Adrenal gland (tissue), 9 donors: ENCODE measurements at regions not wholly inside any gene's neighbourhood (a gene's known extent, or its start where the extent isn't known, plus 50 kb on each side); places are given as distances from the start of the nearest gene placed in this dataset.

Experiments used
- DNase-seq, 7 donors: peaks; one replicate each; pipeline ENCODE4 v3.0.0-alpha.2; 2019 to 2020
- H3K27ac ChIP-seq, 5 donors: fragments of 200-600 bp; sonication (generic) in 4 of 5; 1 replicate in 3 of 5; 2 replicates in 2 of 5; pipeline versions ENCODE4 v1.5.1 to v1.8.0; 2016 to 2020; ENCODE audit warnings: mild to moderate bottlenecking in 1 of 5
- H3K27me3 ChIP-seq: fragments of 200-600 bp; 2 replicates; pipeline ENCODE4 v1.8.0; 2021
- H3K36me3 ChIP-seq, 2 donors: fragments of 200-600 bp; replicated peaks in 1 of 2; 1 replicate in 1 of 2; 2 replicates in 1 of 2; pipeline versions ENCODE4 v1.5.1 to v1.8.0; 2018 to 2022
- H3K4me1 ChIP-seq, 2 donors: fragments of 200-600 bp; replicated peaks in 1 of 2; 1 replicate in 1 of 2; 2 replicates in 1 of 2; pipeline versions ENCODE4 v1.5.1 to v1.8.0; 2018 to 2021
- H3K4me3 ChIP-seq, 4 donors: fragments of 200-600 bp; sonication (generic) in 3 of 4; one replicate each; pipeline ENCODE4 v1.5.1; 2016 to 2018
- H3K9me3 ChIP-seq, 3 donors: fragments of 200-600 bp; sonication (generic) in 1 of 3; replicated peaks in 1 of 3; 1 replicate in 2 of 3; 2 replicates in 1 of 3; pipeline versions ENCODE4 v1.5.1 to v1.8.0; 2016 to 2021
- POLR2A ChIP-seq, 2 donors: fragments of 450-650 bp; IDR thresholded peaks; one replicate each; pipeline ENCODE4 v1.6.1; 2017; ENCODE audit warnings: antibody characterized with exemption in 2 of 2, mild to moderate bottlenecking in 2 of 2, moderate library complexity in 1 of 2
- WGBS, 4 donors: extraction: QIAGEN DNeasy Blood & Tissue Kit in 2 of 4; methylation state at CpG; one replicate each; pipeline versions ENCODE4 v1.1.5 to v1.1.7; 2013 to 2017; 5-methylcytosine and 5-hydroxymethylcytosine counted together
- intact Hi-C, 2 donors: fragments of 100-400 bp; cut with DNase I; formaldehyde crosslinking; loops; one replicate each; pipeline versions ENCODE4 v1.14.1 to v1.15.0; 2022 to 2023
- TF ChIP-seq, protein P1 (sequence below), 6 experiments: fragments of 450-650 bp in 4 of 6; fragments of 200-600 bp in 2 of 6; sonication (generic) in 1 of 6; IDR thresholded peaks; 1 replicate in 5 of 6; 2 replicates in 1 of 6; pipeline versions ENCODE4 v1.5.1 to v1.8.0; 2016 to 2021; ENCODE audit warnings: antibody characterized with exemption in 6 of 6, mild to moderate bottlenecking in 2 of 6, moderate library complexity in 1 of 6
- donor health status: healthy with polysubstance abuse.
- donor health status: Bipolar disorder and iron deficiency.
- donor health status: DM: yes; HTN: yes; CAD: no.
- donor health status: DM: no; HTN: no; CAD: no.
- donor health status: DM: no; HTN: no; CAD: no.

DNA sequence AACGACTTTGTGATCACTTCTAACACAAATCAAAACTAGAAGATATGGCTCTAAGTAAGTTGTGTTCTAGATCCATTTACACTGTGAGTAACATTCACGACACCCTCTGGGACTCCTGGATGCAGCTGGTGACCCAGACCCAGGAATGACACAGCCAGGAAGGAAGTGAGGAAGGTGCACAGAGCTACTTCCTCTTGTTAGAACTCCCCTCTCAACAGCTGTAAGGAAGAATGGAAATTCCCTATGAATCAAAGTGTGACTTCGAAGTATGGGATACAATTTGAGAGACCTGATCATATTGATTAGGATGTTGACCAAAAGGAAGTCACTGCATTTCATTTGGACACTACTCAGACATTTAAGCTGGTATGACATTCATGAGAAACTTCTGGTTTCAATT, 185.3 kb downstream of the NRIP1 start:
- no peak overlapping the region for H3K27ac ChIP-seq
- intact Hi-C loops = no loop called here
- WGBS, 4 donors = 67 to 78% (median 69%) methylated on average over 3 of the region's 3 CpGs
- H3K9me3 ChIP-seq = no peaks in the 10 kb centered on the region
- no peak overlapping the region for H3K4me3 ChIP-seq
- no peaks in the 10 kb centered on the region for H3K36me3 ChIP-seq
- DNase-seq = no peak
- H3K27me3 ChIP-seq = no peaks in the 10 kb centered on the region
- TF ChIP-seq, protein P1, sequence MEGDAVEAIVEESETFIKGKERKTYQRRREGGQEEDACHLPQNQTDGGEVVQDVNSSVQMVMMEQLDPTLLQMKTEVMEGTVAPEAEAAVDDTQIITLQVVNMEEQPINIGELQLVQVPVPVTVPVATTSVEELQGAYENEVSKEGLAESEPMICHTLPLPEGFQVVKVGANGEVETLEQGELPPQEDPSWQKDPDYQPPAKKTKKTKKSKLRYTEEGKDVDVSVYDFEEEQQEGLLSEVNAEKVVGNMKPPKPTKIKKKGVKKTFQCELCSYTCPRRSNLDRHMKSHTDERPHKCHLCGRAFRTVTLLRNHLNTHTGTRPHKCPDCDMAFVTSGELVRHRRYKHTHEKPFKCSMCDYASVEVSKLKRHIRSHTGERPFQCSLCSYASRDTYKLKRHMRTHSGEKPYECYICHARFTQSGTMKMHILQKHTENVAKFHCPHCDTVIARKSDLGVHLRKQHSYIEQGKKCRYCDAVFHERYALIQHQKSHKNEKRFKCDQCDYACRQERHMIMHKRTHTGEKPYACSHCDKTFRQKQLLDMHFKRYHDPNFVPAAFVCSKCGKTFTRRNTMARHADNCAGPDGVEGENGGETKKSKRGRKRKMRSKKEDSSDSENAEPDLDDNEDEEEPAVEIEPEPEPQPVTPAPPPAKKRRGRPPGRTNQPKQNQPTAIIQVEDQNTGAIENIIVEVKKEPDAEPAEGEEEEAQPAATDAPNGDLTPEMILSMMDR (IDR thresholded peaks at IDR 0.05) = no peak
- no peak for TF ChIP-seq POLR2A (IDR thresholded peaks at IDR 0.05)
- H3K4me1 ChIP-seq = peaks cover 9 to 16% of the 10 kb centered on the region in 2 donors

DNA sequence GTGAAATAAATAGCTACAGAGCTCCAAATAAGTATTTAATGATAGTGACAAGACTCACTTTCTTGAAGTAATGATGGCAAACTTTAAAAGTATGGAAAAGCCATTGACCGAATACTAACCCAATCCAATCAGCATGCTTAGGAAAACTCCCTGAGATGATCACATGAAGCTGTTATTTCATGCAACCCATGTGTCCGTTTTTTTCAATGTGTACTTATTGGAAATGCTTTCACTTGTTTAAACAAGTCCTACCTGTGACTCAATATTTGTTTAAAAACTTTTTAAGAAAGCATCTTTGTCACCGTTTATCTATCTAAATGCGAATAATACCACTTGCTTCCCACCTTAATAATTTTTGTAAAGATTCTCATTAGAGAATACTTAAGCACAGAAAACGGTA, 185.8 kb downstream of the NRIP1 start:
- Histone ChIP-seq H3K4me1 (peaks cover 9 to 16% of the 10 kb centered on the region in 2 donors), H3K36me3 (no peaks in the 10 kb centered on the region), H3K9me3 (no peaks in the 10 kb centered on the region), H3K4me3 (no peak overlapping the region), H3K27ac (no peak overlapping the region), H3K27me3 (no peaks in the 10 kb centered on the region)
- whole genome bisulfite sequencing, 4 donors = 82 to 93% (median 88%) methylated on average over 5 of the region's 5 CpGs
- TF ChIP-seq, protein P1 (IDR thresholded peaks at IDR 0.05) = no peak
- TF ChIP-seq POLR2A (IDR thresholded peaks at IDR 0.05) = no peak
- no peak for DNase-seq
- intact Hi-C loops = no loop called here

DNA sequence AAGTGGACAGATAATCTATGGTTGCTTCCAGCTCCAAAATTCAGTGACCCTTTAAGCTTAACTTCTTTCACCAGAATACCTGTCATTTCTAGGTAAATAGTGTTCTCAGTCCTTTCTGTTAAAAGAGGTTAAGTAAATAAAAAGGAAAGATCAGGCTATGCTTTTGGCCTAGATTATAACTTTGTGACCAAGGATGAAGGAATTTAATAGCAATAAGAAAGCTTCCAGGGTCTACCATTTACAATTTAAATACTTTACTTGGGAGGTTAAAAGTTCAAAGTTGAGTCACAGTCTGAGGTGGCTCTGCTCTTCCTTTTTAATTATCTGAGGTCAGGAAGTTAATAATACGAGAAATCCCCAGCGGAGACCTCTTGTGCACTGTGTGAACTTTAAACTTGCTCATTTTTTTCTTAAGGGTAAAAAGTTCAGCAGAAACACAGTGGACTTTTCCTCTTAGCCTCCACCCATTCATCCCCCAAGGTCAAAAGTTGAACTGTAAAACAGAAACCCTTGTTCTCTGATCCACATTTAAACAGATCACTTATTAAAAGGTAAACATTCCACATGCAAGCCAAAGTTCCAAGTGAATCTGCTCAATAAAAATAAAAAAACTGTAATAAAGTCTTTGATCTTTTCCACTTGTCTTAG, 187.1 kb downstream of the NRIP1 start:
- WGBS, 4 donors = 13 to 16% (median 14%) methylated on average over 2 of the region's 2 CpGs
- Histone ChIP-seq H3K27ac (no peak overlapping the region), H3K4me1 (peaks cover 9 to 16% of the 10 kb centered on the region in 2 donors), H3K4me3 (no peak overlapping the region), H3K9me3 (no peaks in the 10 kb centered on the region), H3K36me3 (no peaks in the 10 kb centered on the region), H3K27me3 (no peaks in the 10 kb centered on the region)
- intact Hi-C loops = no loop called here
- DNase-seq = no peak
- TF ChIP-seq POLR2A (IDR thresholded peaks at IDR 0.05) = no peak
- TF ChIP-seq, protein P1 (IDR thresholded peaks at IDR 0.05) = no peak

DNA sequence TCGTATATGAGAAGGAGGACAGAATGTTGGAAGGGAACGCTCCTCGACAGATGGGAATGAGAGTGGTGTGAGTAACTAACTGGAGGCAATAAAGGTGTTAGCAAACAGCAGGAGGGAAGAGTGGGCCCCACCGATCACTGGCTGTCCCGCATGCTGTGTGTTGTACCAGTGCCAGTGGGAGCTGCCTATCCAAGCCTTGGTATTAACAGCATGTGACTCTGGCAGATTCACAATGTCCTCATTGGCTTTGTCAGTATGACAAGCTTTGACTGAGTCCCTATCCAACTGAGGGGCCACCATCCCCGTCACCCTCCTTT, 188.3 kb downstream of the NRIP1 start:
- Histone ChIP-seq H3K36me3 (no peaks in the 10 kb centered on the region), H3K4me3 (no peak overlapping the region), H3K27me3 (no peaks in the 10 kb centered on the region), H3K4me1 (peaks cover 9 to 16% of the 10 kb centered on the region in 2 donors), H3K27ac (no peak overlapping the region), H3K9me3 (no peaks in the 10 kb centered on the region)
- intact Hi-C loops = no loop called here
- DNase-seq = no peak
- 91 to 98% (median 93%) methylated on average over 6 of the region's 6 CpGs for WGBS, 4 donors
- TF ChIP-seq POLR2A (IDR thresholded peaks at IDR 0.05) = no peak
- TF ChIP-seq, protein P1 (IDR thresholded peaks at IDR 0.05) = no peak
